Cardiac muscle cell (in vitro differentiated cells and primary cell): ENCODE measurements at regions not wholly inside any gene's neighbourhood (a gene's known extent, or its start where the extent isn't known, plus 50 kb on each side); places are given as distances from the start of the nearest gene placed in this dataset.
A peak's percentile ranks its signal among the peaks of the same experiment; 100 is the strongest.

Experiments
- DNase-seq, 2 donors: peaks; one replicate each; pipeline versions ENCODE4 v3.0.0 to v3.0.0-alpha.2; 2010 to 2017; ENCODE audit warnings: low read depth in 1 of 2, low spot score in 1 of 2
- H3K27ac ChIP-seq: fragments of 200-600 bp; sonication (generic); 2 replicates; pipeline ENCODE4 v1.5.1; 2016
- H3K27me3 ChIP-seq: fragments of 200-600 bp; sonication (generic); 2 replicates; pipeline ENCODE4 v1.6.0; 2016; ENCODE audit warnings: control low read depth
- H3K36me3 ChIP-seq: fragments of 200-600 bp; sonication (generic); 2 replicates; pipeline ENCODE4 v1.5.1; 2016; ENCODE audit warnings: control low read depth
- H3K4me1 ChIP-seq: fragments of 200-600 bp; sonication (generic); 2 replicates; pipeline ENCODE4 v1.8.1; 2017; ENCODE audit warnings: low read depth, mild to moderate bottlenecking, mixed run types
- H3K4me3 ChIP-seq: fragments of 200-600 bp; sonication (generic); 2 replicates; pipeline ENCODE4 v1.5.1; 2016; ENCODE audit warnings: mild to moderate bottlenecking
- H3K9me3 ChIP-seq: fragments of 200-600 bp; sonication (generic); 2 replicates; pipeline ENCODE4 v1.5.1; 2017; ENCODE audit warnings: low read depth, mild to moderate bottlenecking, control low read depth
- CTCF ChIP-seq: IDR thresholded peaks from 2 replicates; pipeline ENCODE4 v1.5.1; 2012; ENCODE audit warnings: low read depth, mild to moderate bottlenecking, low read length

- H3K9me3 ChIP-seq: no peaks in the 10 kb centered on the region
- no peak for DNase-seq
- H3K27ac ChIP-seq: no peak overlapping the region
- no peaks in the 10 kb centered on the region for H3K36me3 ChIP-seq
- no peaks in the 10 kb centered on the region for H3K27me3 ChIP-seq
- H3K4me1 ChIP-seq: peaks cover 20% of the 10 kb centered on the region
- TF ChIP-seq CTCF: no peak
- H3K4me3 ChIP-seq: no peak overlapping the region
These were observed 319.1 kb downstream of the OXSM start for GRCh38 chr3:26108846-26109489.

- no peaks in the 10 kb centered on the region for H3K36me3 ChIP-seq
- no peak for TF ChIP-seq CTCF
- H3K27ac ChIP-seq: no peak overlapping the region
- no peak overlapping the region for H3K4me3 ChIP-seq
- H3K9me3 ChIP-seq: no peaks in the 10 kb centered on the region
- no peaks in the 10 kb centered on the region for H3K4me1 ChIP-seq
- no peaks in the 10 kb centered on the region for H3K27me3 ChIP-seq
- no peak for DNase-seq
These were observed 325.0 kb downstream of the OXSM start for GRCh38 chr3:26114851-26115250.

- no peak overlapping the region for H3K27ac ChIP-seq
- no peaks in the 10 kb centered on the region for H3K27me3 ChIP-seq
- no peak for TF ChIP-seq CTCF
- H3K36me3 ChIP-seq: no peaks in the 10 kb centered on the region
- no peak overlapping the region for H3K4me3 ChIP-seq
- H3K9me3 ChIP-seq: no peaks in the 10 kb centered on the region
- peak in 1 of 2 donors; percentile 13 for DNase-seq
- no peaks in the 10 kb centered on the region for H3K4me1 ChIP-seq
These were observed 328.3 kb downstream of the OXSM start for GRCh38 chr3:26118165-26118564.

GRCh38 chr3:26132942-26133341, 343.1 kb downstream of the OXSM start:
- Histone ChIP-seq H3K27ac (no peak overlapping the region), H3K4me1 (no peaks in the 10 kb centered on the region), H3K9me3 (no peaks in the 10 kb centered on the region), H3K36me3 (no peaks in the 10 kb centered on the region), H3K4me3 (no peak overlapping the region), H3K27me3 (no peaks in the 10 kb centered on the region)
- TF ChIP-seq CTCF: no peak
- no peak for DNase-seq

GRCh38 chr3:26141296-26141695, 351.4 kb downstream of the OXSM start:
- TF ChIP-seq CTCF: no peak
- Histone ChIP-seq H3K4me1 (peaks cover 4% of the 10 kb centered on the region), H3K9me3 (no peaks in the 10 kb centered on the region), H3K27ac (no peak overlapping the region), H3K27me3 (no peaks in the 10 kb centered on the region), H3K36me3 (no peaks in the 10 kb centered on the region), H3K4me3 (no peak overlapping the region)
- DNase-seq: no peak
